HUES6 (cell line): ENCODE measurements at regions not wholly inside any gene's neighbourhood (a gene's known extent, or its start where the extent isn't known, plus 50 kb on each side); places are given as distances from the start of the nearest gene placed in this dataset.
"Not testable (repeated sequence)": the region's sequence is repeated elsewhere in the genome, so short reads cannot be mapped to it uniquely, and the experiment has no call there.

ENCODE experiments used
- H3K27ac ChIP-seq: 2 replicates; pipeline ENCODE4 v1.7.0; 2013; ENCODE audit warnings: low read depth, mild to moderate bottlenecking, low read length, inconsistent platforms
- H3K27me3 ChIP-seq: 2 replicates; pipeline ENCODE4 v1.6.1; 2013; ENCODE audit warnings: low read length; ENCODE audit not compliant: control insufficient read depth, insufficient read depth
- H3K36me3 ChIP-seq: 2 replicates; pipeline ENCODE4 v1.6.1; 2013; ENCODE audit warnings: low read length; ENCODE audit not compliant: control insufficient read depth, insufficient read depth
- H3K4me1 ChIP-seq: 2 replicates; pipeline ENCODE4 v1.6.1; 2013; ENCODE audit warnings: low read length; ENCODE audit not compliant: control insufficient read depth, insufficient read depth
- H3K4me3 ChIP-seq: 2 replicates; pipeline ENCODE4 v1.5.1; 2013; ENCODE audit warnings: low read depth, low read length
- H3K9ac ChIP-seq: one replicate; pipeline ENCODE4 v1.6.1; 2013; ENCODE audit warnings: mild to moderate bottlenecking, low read length
- H3K9me3 ChIP-seq: 2 replicates; pipeline ENCODE4 v1.6.1; 2013; ENCODE audit warnings: low read depth, low read length; ENCODE audit not compliant: control insufficient read depth, insufficient read depth

GRCh38 chr1:99397029-99397428 lies 132.7 kb downstream of the PLPPR4 start:
- H3K4me1 ChIP-seq = no peaks in the 10 kb centered on the region
- H3K4me3 ChIP-seq = no peak overlapping the region
- H3K27ac ChIP-seq = no peak overlapping the region
- no peak overlapping the region for H3K9ac ChIP-seq
- no peaks in the 10 kb centered on the region for H3K36me3 ChIP-seq
- H3K27me3 ChIP-seq = no peaks in the 10 kb centered on the region
- no peaks in the 10 kb centered on the region for H3K9me3 ChIP-seq

- H3K4me1 ChIP-seq = no peaks in the 10 kb centered on the region
- H3K4me3 ChIP-seq = no peak overlapping the region
- H3K9ac ChIP-seq = no peak overlapping the region
- H3K27ac ChIP-seq = no peak overlapping the region
- H3K9me3 ChIP-seq = no peaks in the 10 kb centered on the region
- no peaks in the 10 kb centered on the region for H3K27me3 ChIP-seq
- no peaks in the 10 kb centered on the region for H3K36me3 ChIP-seq
These were observed 133.6 kb downstream of the PLPPR4 start for GRCh38 chr1:99397863-99398262.

- H3K4me3 ChIP-seq, H3K9ac ChIP-seq, H3K36me3 ChIP-seq, H3K4me1 ChIP-seq, H3K27me3 ChIP-seq, H3K9me3 ChIP-seq, H3K27ac ChIP-seq: not testable (repeated sequence)
These were observed 137.3 kb downstream of the PLPPR4 start for GRCh38 chr1:99401556-99401955.

- H3K27ac ChIP-seq, H3K4me1 ChIP-seq, H3K27me3 ChIP-seq, H3K4me3 ChIP-seq, H3K9ac ChIP-seq, H3K9me3 ChIP-seq, H3K36me3 ChIP-seq: not testable (repeated sequence)
These were observed 140.1 kb downstream of the PLPPR4 start for GRCh38 chr1:99404399-99404798.

DNA sequence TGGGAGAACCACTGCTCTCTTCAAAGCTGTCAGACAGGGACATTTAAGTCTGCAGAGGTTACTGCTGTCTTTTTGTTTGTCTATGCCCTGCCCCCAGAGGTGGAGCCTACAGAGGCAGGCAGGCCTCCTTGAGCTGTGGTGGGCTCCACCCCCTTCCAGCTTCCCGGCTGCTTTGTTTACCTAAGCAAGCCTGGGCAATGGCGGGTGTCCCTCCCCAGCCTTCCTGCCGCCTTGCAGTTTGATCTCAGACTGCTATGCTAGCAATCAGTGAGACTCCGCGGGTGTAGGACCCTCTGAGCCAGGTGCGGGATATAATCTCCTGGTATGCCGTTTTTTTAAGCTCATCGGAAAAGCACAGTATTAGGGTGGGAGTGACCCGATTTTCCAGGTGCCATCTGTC lies 141.0 kb downstream of the PLPPR4 start:
- not testable (repeated sequence) for H3K9me3 ChIP-seq, H3K4me3 ChIP-seq, H3K27me3 ChIP-seq, H3K27ac ChIP-seq, H3K36me3 ChIP-seq, H3K4me1 ChIP-seq, H3K9ac ChIP-seq

- Histone ChIP-seq H3K36me3 (no peaks in the 10 kb centered on the region), H3K4me1 (no peaks in the 10 kb centered on the region), H3K27ac (no peak overlapping the region), H3K4me3 (no peak overlapping the region), H3K27me3 (no peaks in the 10 kb centered on the region), H3K9me3 (peaks cover 4% of the 10 kb centered on the region; the same call in 1 of the 2 replicates), H3K9ac (no peak overlapping the region)
These were observed 142.7 kb downstream of the PLPPR4 start for GRCh38 chr1:99407018-99407417.

GRCh38 chr1:99424087-99424486 lies 159.8 kb downstream of the PLPPR4 start:
- Histone ChIP-seq H3K27ac (no peak overlapping the region), H3K27me3 (no peaks in the 10 kb centered on the region), H3K9ac (no peak overlapping the region), H3K4me1 (no peaks in the 10 kb centered on the region), H3K4me3 (no peak overlapping the region), H3K9me3 (no peaks in the 10 kb centered on the region), H3K36me3 (no peaks in the 10 kb centered on the region)

GRCh38 chr1:99429754-99430153 lies 165.5 kb downstream of the PLPPR4 start:
- H3K9me3 ChIP-seq = no peaks in the 10 kb centered on the region
- H3K9ac ChIP-seq = no peak overlapping the region
- H3K27ac ChIP-seq = no peak overlapping the region

GRCh38 chr1:99438656-99439230 lies 174.5 kb downstream of the PLPPR4 start:
- Histone ChIP-seq H3K27me3 (no peaks in the 10 kb centered on the region), H3K4me1 (no peaks in the 10 kb centered on the region), H3K36me3 (no peaks in the 10 kb centered on the region), H3K4me3 (no peak overlapping the region), H3K9ac (no peak overlapping the region), H3K27ac (no peak overlapping the region; the same call in 1 of the 2 replicates), H3K9me3 (no peaks in the 10 kb centered on the region)

More at GRCh38 chr1:99429754-99430153, 165.5 kb downstream of the PLPPR4 start:
- no peak overlapping the region for H3K4me3 ChIP-seq
- H3K4me1 ChIP-seq = no peaks in the 10 kb centered on the region
- H3K27me3 ChIP-seq = no peaks in the 10 kb centered on the region
- no peaks in the 10 kb centered on the region for H3K36me3 ChIP-seq

- H3K27me3 ChIP-seq = no peaks in the 10 kb centered on the region
- no peak overlapping the region for H3K9ac ChIP-seq
- H3K9me3 ChIP-seq = no peaks in the 10 kb centered on the region
- no peak overlapping the region; the same call in 1 of the 2 replicates for H3K27ac ChIP-seq
- no peaks in the 10 kb centered on the region for H3K36me3 ChIP-seq
- H3K4me1 ChIP-seq = no peaks in the 10 kb centered on the region
- no peak overlapping the region for H3K4me3 ChIP-seq
These were observed 175.3 kb downstream of the PLPPR4 start for GRCh38 chr1:99439433-99440075.

DNA sequence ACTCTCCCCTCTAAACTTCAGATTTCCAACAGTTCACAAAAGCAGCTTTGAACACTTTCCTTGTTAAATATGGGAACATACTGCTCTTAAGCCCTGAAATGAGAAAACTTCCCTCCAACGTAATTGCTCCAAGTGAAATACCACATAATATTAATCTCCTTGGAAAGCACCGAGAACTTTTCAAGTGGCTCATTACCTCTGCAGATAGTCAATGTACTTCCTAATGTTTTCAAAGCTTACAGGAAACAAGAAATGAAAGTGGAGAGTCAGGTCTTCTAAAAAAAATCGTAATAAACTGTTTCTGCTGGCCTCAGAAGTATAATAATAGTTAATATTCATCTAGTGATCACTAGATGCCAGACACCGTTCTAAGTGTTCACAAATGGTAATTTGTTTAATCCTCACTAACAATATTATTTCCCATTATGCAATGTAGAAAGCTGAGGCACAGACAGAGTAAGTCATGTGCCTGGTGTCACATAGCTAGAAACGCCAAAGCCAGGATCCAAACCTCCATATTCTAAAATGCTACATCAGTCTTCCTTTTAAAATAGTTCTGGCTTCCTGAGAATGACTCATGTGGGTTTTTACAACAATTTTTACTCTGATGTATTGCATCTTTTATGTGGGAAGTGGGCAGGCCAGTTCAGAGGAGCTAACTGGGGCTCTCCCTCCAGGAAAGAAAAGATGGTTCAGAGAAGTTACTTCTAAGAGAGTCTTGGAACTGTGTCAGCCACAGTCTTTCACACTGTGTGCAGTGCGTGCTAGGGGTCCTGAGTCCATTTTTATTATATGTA lies 177.2 kb downstream of the PLPPR4 start:
- Histone ChIP-seq H3K36me3 (no peaks in the 10 kb centered on the region), H3K9ac (no peak overlapping the region), H3K4me3 (no peak overlapping the region), H3K4me1 (no peaks in the 10 kb centered on the region), H3K9me3 (no peaks in the 10 kb centered on the region), H3K27ac (no peak overlapping the region), H3K27me3 (no peaks in the 10 kb centered on the region)
